GM20000 (cell line): ENCODE measurements at regions not wholly inside any gene's neighbourhood (a gene's known extent, or its start where the extent isn't known, plus 50 kb on each side); places are given as distances from the start of the nearest gene placed in this dataset.

Experiments
- DNase-seq: peaks from one replicate; pipeline ENCODE4 v3.0.0; 2012; ENCODE audit warnings: low spot score
- TF ChIP-seq, protein P1 (sequence below): IDR thresholded peaks from 2 replicates; pipeline ENCODE4 v1.5.1; 2012; ENCODE audit warnings: mild to moderate bottlenecking, control low read depth; ENCODE audit errors: extremely low read depth, missing control alignments

DNA sequence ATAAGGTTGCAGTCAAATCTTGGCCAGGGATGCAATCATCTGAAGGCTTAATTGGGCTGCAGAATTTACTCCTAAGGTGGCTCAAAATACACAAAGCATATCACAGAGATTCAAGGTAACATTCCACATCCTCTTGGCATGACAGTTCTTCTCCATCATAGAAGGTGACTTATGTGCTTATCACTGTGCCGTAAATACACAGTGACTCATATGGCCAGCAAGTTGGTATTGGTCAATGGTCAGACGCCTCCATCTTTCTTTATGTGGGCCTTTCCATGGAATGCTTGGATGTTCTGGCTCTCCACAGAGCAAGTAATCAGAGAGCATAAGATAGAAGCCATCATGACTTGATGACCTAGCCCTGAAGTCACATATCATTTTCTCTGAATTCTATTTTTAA lies 168.8 kb upstream of the ST8SIA2 start:
- TF ChIP-seq, protein P1, sequence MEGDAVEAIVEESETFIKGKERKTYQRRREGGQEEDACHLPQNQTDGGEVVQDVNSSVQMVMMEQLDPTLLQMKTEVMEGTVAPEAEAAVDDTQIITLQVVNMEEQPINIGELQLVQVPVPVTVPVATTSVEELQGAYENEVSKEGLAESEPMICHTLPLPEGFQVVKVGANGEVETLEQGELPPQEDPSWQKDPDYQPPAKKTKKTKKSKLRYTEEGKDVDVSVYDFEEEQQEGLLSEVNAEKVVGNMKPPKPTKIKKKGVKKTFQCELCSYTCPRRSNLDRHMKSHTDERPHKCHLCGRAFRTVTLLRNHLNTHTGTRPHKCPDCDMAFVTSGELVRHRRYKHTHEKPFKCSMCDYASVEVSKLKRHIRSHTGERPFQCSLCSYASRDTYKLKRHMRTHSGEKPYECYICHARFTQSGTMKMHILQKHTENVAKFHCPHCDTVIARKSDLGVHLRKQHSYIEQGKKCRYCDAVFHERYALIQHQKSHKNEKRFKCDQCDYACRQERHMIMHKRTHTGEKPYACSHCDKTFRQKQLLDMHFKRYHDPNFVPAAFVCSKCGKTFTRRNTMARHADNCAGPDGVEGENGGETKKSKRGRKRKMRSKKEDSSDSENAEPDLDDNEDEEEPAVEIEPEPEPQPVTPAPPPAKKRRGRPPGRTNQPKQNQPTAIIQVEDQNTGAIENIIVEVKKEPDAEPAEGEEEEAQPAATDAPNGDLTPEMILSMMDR = no peak
- no peak for DNase-seq

DNA sequence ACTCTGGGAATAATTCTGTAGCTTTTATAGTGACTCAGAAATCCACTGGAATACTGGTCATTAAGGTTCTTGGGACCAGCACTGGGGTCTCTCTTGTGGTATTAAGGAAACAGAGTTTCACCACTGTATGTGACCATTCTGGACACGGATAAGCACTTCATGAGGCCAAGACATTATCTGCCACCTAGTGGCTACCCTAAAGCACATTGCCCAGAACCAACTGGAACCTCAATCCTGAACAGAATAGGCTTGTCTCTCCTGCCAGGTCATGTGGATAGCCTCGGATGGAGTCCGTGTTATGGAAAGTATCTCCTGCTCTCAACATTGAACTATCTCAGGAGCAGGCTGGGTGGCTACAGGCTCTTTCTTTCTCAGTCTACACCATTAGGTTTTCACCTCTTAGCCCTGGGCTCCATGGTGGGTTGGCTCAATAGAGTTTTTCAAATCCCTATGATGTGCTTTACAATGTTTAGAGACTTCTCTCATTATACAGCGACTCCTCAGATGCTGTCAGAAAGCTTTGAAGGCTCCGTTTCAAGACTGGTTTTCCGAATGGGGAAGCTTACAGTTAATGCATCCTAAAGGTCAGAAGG lies 167.6 kb upstream of the ST8SIA2 start:
- peak; percentile 15 for DNase-seq
- TF ChIP-seq, protein P1 = peak; percentile 51

DNA sequence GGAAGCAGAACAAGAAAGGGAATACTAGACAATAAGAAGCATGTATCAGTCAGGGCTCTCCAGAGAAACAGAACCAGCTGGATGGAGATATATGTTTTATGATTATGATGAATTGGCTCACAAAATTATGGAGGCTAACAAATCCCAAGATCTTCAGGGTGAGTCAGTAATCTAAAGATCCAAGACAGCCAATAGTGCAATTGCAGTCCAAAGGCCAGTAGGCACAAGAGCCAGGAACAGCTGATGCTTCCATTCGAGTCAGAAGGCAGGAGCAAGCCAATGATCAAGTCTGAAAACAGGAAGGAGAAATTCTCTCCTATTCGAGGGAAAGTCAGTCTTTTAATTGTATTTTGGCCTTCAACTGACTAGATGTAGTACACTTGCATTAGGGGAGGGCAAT lies 164.9 kb upstream of the ST8SIA2 start:
- TF ChIP-seq, protein P1 = no peak
- no peak for DNase-seq

DNA sequence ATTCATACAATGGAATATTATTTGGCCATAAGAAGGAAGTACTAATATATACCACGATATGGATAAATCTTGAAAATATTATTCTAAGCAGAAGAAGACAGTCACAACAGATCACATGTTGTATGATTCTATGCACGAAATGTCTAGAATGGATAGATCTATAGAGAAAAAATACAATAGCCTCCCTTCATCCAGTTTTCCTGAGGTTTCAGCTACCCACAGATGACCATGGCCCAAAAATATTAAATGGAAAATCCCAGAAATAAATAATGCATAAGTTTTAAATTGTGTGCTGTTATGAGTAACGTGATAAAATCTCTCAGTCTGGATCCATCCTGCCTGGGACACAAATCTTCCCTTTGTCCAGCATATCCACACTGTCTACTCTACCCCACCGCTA lies 162.2 kb upstream of the ST8SIA2 start:
- no peak for DNase-seq
- TF ChIP-seq, protein P1 = no peak

DNA sequence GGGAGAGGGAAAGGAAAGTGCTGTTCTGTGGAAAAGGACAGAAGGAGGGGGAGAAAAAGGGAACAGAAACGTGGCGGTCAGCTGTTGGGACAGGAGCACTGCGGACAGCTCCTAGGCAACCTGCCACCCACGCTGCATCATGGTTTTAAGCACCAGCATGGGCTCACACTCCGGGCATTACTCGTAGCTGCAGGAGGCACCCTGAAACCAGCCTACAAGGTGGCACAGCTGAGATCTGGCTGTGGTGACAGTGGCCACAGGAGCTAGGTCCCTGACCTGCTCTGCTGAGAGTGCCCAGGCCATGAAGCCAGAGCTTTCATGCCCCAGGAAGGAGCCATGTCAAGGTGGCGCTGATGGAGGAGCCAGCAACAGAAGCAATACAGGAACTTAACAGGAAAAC lies 161.4 kb upstream of the ST8SIA2 start:
- DNase-seq = no peak
- TF ChIP-seq, protein P1 = no peak

DNA sequence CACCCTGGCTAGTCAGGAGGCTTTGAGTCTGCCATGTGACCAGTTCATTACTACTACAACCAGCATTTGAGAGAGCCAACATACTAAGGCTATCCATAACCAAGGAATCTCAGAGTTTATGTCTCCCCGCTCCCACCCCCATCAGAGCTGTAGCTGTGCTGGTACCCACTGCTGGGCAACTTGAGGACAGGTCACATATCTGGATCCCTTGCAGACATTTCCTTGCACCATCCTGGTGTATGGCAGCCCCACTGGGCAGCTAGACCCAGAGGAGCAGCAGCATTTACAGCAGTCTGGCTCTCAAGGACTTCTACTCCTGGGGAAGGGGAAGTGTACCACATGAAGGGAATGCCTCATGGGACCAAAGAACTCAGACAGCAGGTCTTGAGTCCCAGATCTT lies 160.8 kb upstream of the ST8SIA2 start:
- TF ChIP-seq, protein P1 = no peak
- no peak for DNase-seq

DNA sequence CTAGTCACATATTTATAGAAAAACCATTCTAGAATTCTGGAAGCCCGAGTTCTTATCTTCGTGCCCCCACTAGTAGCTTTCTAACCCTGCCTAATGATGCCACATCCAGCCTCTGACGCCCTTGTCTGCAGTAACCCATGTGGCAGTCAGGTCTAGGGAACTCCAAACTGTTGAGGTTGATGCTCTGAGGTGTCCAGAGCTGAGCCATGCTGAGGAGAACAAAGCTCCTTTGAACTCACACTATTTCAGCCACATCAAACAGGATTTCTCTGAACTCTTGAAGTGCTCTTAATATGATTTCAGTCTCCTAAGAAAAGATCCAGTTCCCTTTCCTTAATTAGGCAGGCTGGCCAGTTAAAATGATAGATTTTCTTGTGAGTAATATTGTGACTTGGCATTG lies 150.5 kb upstream of the ST8SIA2 start:
- no peak for DNase-seq
- TF ChIP-seq, protein P1 = no peak
